ENCODE measurements at regions not wholly inside any gene's neighbourhood (a gene's known extent, or its start where the extent isn't known, plus 50 kb on each side); places are given as distances from the start of the nearest gene placed in this dataset.

DNA sequence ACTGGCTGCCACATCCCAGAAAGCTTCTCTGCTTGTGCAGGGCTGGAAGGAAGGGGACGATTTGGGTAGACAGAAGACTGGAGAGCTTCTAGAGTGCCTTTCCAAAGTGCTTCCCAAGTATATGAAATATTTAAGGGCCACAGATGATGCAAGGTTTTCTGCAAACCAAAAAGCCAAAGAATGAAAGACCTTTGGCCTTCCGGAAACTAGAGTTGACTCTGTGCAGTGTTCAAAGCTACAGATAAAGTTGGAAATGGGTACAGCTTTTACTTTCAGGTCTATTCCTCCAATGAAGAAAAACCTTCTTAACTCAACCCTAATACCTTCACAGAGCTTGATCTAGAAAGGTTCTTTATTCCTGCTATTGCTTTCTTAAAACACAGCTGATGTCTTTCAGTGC, 253.0 kb upstream of the KLHL29 start:
- DNase-seq (ENCODE audit: low read depth in 2 of 2) = no peak
- Histone ChIP-seq H4K20me1 (ENCODE audit: control insufficient read depth, extremely low read depth, insufficient read depth, low read length) (no peaks in the 10 kb centered on the region), H3K4me1 (ENCODE audit: control insufficient read depth, extremely low read depth, insufficient read depth, low read length) (no peaks in the 10 kb centered on the region), H3K4me2 (ENCODE audit: extremely low read depth, insufficient read depth, low read length) (no peak overlapping the region), H3K27me3 (ENCODE audit: control insufficient read depth, insufficient read depth, low read length) (no peaks in the 10 kb centered on the region), H3K9ac (ENCODE audit: insufficient read depth, low read length) (no peak overlapping the region), H3K4me3 (replicated peaks in 1 of 4; ENCODE audit: control extremely low read depth in 1 of 4, insufficient read depth in 1 of 4, low read depth in 3 of 4, low read length in 4 of 4) (no peak overlapping the region), H3K79me2 (ENCODE audit: control insufficient read depth, insufficient read depth, low read length) (no peaks in the 10 kb centered on the region), H2AFZ (ENCODE audit: low read length) (no peak overlapping the region), H3K27ac (ENCODE audit: insufficient read depth, low read length) (no peak overlapping the region), H3K9me3 (ENCODE audit: control insufficient read depth, insufficient read depth, low read depth, low read length) (no peaks in the 10 kb centered on the region), H3K36me3 (ENCODE audit: control insufficient read depth, insufficient read depth, low read length) (no peaks in the 10 kb centered on the region)
- TF ChIP-seq CTCF (conservative IDR thresholded peaks at IDR 0.05 in 1 of 2, IDR thresholded peaks at IDR 0.05 in 1 of 2; ENCODE audit: low read depth in 1 of 2, low read length in 2 of 2) (no peak), EZH2 (IDR thresholded peaks at IDR 0.05; ENCODE audit: low read length, missing control alignments) (no peak)

DNA sequence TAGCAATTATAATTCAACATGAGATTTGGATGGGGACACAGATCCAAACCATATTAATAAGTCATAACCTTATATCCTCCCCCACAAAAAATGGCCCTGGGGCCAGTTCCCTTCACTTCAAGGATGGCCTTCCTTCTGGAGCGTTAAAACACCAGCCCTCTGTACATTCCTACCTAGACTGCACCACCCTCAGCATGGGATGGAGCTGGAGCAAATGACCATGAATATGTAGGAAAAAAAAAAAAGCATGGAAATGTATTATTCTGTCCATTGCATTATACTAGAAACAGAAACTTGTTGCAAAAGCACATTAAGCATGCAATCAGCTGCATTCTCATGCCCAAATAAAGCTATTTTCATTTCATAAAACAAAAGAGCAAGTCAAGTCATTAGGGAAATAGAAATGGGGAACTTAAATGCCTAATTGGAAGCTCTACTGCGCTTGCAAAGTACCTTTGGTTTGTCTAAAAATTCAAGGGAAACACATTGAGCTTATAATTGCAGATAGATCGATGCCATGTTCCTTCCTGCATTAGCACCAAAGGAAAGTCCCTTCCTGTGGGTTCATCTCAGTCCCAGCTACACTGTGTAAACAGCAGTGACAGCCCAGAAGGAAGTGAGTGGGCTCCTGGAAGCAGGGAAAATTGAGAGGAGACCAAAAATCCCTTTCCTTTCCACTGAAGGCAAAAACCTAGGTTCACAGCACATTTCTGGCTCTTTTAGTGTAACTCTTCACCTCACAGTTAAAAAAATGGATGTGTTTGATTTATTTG, 252.0 kb upstream of the KLHL29 start:
- H3K4me2 ChIP-seq (ENCODE audit: extremely low read depth, insufficient read depth, low read length) = no peak overlapping the region
- no peaks in the 10 kb centered on the region for H3K79me2 ChIP-seq (ENCODE audit: control insufficient read depth, insufficient read depth, low read length)
- no peaks in the 10 kb centered on the region for H3K9me3 ChIP-seq (ENCODE audit: control insufficient read depth, insufficient read depth, low read depth, low read length)
- H3K27ac ChIP-seq (ENCODE audit: insufficient read depth, low read length) = no peak overlapping the region
- H4K20me1 ChIP-seq (ENCODE audit: control insufficient read depth, extremely low read depth, insufficient read depth, low read length) = no peaks in the 10 kb centered on the region
- no peaks in the 10 kb centered on the region for H3K36me3 ChIP-seq (ENCODE audit: control insufficient read depth, insufficient read depth, low read length)
- no peaks in the 10 kb centered on the region for H3K27me3 ChIP-seq (ENCODE audit: control insufficient read depth, insufficient read depth, low read length)
- no peak overlapping the region for H3K4me3 ChIP-seq (replicated peaks in 1 of 4; ENCODE audit: control extremely low read depth in 1 of 4, insufficient read depth in 1 of 4, low read depth in 3 of 4, low read length in 4 of 4)
- no peaks in the 10 kb centered on the region for H3K4me1 ChIP-seq (ENCODE audit: control insufficient read depth, extremely low read depth, insufficient read depth, low read length)
- H3K9ac ChIP-seq (ENCODE audit: insufficient read depth, low read length) = no peak overlapping the region
- no peak for TF ChIP-seq CTCF (conservative IDR thresholded peaks at IDR 0.05 in 1 of 2, IDR thresholded peaks at IDR 0.05 in 1 of 2; ENCODE audit: low read depth in 1 of 2, low read length in 2 of 2)
- no peak for TF ChIP-seq EZH2 (IDR thresholded peaks at IDR 0.05; ENCODE audit: low read length, missing control alignments)
- no peak overlapping the region for H2AFZ ChIP-seq (ENCODE audit: low read length)
- DNase-seq (ENCODE audit: low read depth in 2 of 2) = no peak

GRCh38 chr2:23134726-23135125, 250.3 kb upstream of the KLHL29 start:
- no peak overlapping the region for H3K27ac ChIP-seq (ENCODE audit: insufficient read depth, low read length)
- H4K20me1 ChIP-seq (ENCODE audit: control insufficient read depth, extremely low read depth, insufficient read depth, low read length) = no peaks in the 10 kb centered on the region
- TF ChIP-seq CTCF (conservative IDR thresholded peaks at IDR 0.05 in 1 of 2, IDR thresholded peaks at IDR 0.05 in 1 of 2; ENCODE audit: low read depth in 1 of 2, low read length in 2 of 2) (no peak), EZH2 (IDR thresholded peaks at IDR 0.05; ENCODE audit: low read length, missing control alignments) (no peak)

More at GRCh38 chr2:23134726-23135125, 250.3 kb upstream of the KLHL29 start:
- Histone ChIP-seq H3K27me3 (ENCODE audit: control insufficient read depth, insufficient read depth, low read length) (no peaks in the 10 kb centered on the region), H3K4me1 (ENCODE audit: control insufficient read depth, extremely low read depth, insufficient read depth, low read length) (no peaks in the 10 kb centered on the region), H3K79me2 (ENCODE audit: control insufficient read depth, insufficient read depth, low read length) (no peaks in the 10 kb centered on the region), H3K9ac (ENCODE audit: insufficient read depth, low read length) (no peak overlapping the region), H3K36me3 (ENCODE audit: control insufficient read depth, insufficient read depth, low read length) (no peaks in the 10 kb centered on the region), H3K4me2 (ENCODE audit: extremely low read depth, insufficient read depth, low read length) (no peak overlapping the region), H2AFZ (ENCODE audit: low read length) (no peak overlapping the region), H3K4me3 (replicated peaks in 1 of 4; ENCODE audit: control extremely low read depth in 1 of 4, insufficient read depth in 1 of 4, low read depth in 3 of 4, low read length in 4 of 4) (no peak overlapping the region), H3K9me3 (ENCODE audit: control insufficient read depth, insufficient read depth, low read depth, low read length) (no peaks in the 10 kb centered on the region)
- DNase-seq (ENCODE audit: low read depth in 2 of 2) = no peak
